Right ventricle myocardium superior (tissue), 1 donor: ENCODE measurements at regions not wholly inside any gene's neighbourhood (a gene's known extent, or its start where the extent isn't known, plus 50 kb on each side); places are given as distances from the start of the nearest gene placed in this dataset.

ENCODE experiments used
- ATAC-seq: fragments of 200-7000 bp; cut with Tn5 transposase; one replicate; pipeline ENCODE4 v1.9.1; 2020; ENCODE audit warnings: mild to moderate bottlenecking; ENCODE audit not compliant: poor library complexity
- DNase-seq: peaks from one replicate; pipeline ENCODE4 v3.0.0-alpha.2; 2020
- intact Hi-C: fragments of 100-400 bp; cut with DNase I; formaldehyde crosslinking; loops from one replicate; pipeline ENCODE4 v1.11.2; 2022
- donor health status: DM: no; HTN: yes; CAD: no; lungs with severe emphysema.

- intact Hi-C loops, result no loop called here
- no peak for ATAC-seq
- no peak for DNase-seq
These were observed 120.3 kb downstream of the ZNF664 start for GRCh38 chr12:124093297-124093696.

- intact Hi-C loops, result no loop called here
- ATAC-seq (peak; percentile 39), DNase-seq (no peak)
These were observed 121.2 kb downstream of the ZNF664 start for GRCh38 chr12:124094188-124094587.

- ATAC-seq, result no peak
- intact Hi-C loops, result no loop called here
- no peak for DNase-seq
These were observed 121.7 kb downstream of the ZNF664 start for GRCh38 chr12:124094733-124095132.

GRCh38 chr12:124096109-124096508, 123.1 kb downstream of the ZNF664 start:
- ATAC-seq (no peak), DNase-seq (no peak)
- intact Hi-C loops, result no loop called here

GRCh38 chr12:124096869-124097434, 123.9 kb downstream of the ZNF664 start:
- DNase-seq (no peak), ATAC-seq (no peak)
- intact Hi-C loops, result no loop called here

- ATAC-seq, result no peak
- DNase-seq, result no peak
- intact Hi-C loops, result no loop called here
These were observed 124.7 kb downstream of the ZNF664 start for GRCh38 chr12:124097701-124098100.

- ATAC-seq, result no peak
- intact Hi-C loops, result no loop called here
- DNase-seq, result no peak
These were observed 125.2 kb downstream of the ZNF664 start for GRCh38 chr12:124098101-124098757.

GRCh38 chr12:124098887-124099286, 125.9 kb downstream of the ZNF664 start:
- DNase-seq (no peak), ATAC-seq (no peak)
- intact Hi-C loops, result no loop called here

GRCh38 chr12:124099661-124100060, 126.6 kb downstream of the ZNF664 start:
- intact Hi-C loops, result no loop called here
- no peak for ATAC-seq
- DNase-seq, result no peak

GRCh38 chr12:124100572-124101178, 127.7 kb downstream of the ZNF664 start:
- intact Hi-C loops, result no loop called here
- ATAC-seq (no peak), DNase-seq (no peak)

GRCh38 chr12:124105546-124105945, 132.5 kb downstream of the ZNF664 start:
- intact Hi-C loops, result no loop called here
- DNase-seq (no peak), ATAC-seq (no peak)

GRCh38 chr12:124107351-124107750, 134.3 kb downstream of the ZNF664 start:
- intact Hi-C loops, result no loop called here
- no peak for DNase-seq
- ATAC-seq, result no peak

- intact Hi-C loops, result no loop called here
- no peak for DNase-seq
- no peak for ATAC-seq
These were observed 136.7 kb downstream of the ZNF664 start for GRCh38 chr12:124109760-124110159.

GRCh38 chr12:124110372-124110883, 137.4 kb downstream of the ZNF664 start:
- DNase-seq (no peak), ATAC-seq (no peak)
- intact Hi-C loops, result no loop called here

GRCh38 chr12:124111006-124111405, 138.0 kb downstream of the ZNF664 start:
- intact Hi-C loops, result no loop called here
- ATAC-seq (no peak), DNase-seq (no peak)

GRCh38 chr12:124114316-124114715, 141.3 kb downstream of the ZNF664 start:
- no peak for DNase-seq
- intact Hi-C loops, result no loop called here
- no peak for ATAC-seq

- DNase-seq (no peak), ATAC-seq (no peak)
- intact Hi-C loops, result no loop called here
These were observed 142.5 kb downstream of the ZNF664 start for GRCh38 chr12:124115496-124115895.

- no peak for DNase-seq
- intact Hi-C loops, result no loop called here
- ATAC-seq, result no peak
These were observed 143.1 kb downstream of the ZNF664 start for GRCh38 chr12:124115976-124116690.

GRCh38 chr12:124120739-124121138, 147.7 kb downstream of the ZNF664 start:
- ATAC-seq, result no peak
- no peak for DNase-seq
- intact Hi-C loops, result no loop called here

GRCh38 chr12:124122722-124123121, 149.7 kb downstream of the ZNF664 start:
- intact Hi-C loops, result no loop called here
- ATAC-seq, result no peak
- no peak for DNase-seq
